Fibroblast of skin of scalp (primary cell): ENCODE measurements at regions not wholly inside any gene's neighbourhood (a gene's known extent, or its start where the extent isn't known, plus 50 kb on each side); places are given as distances from the start of the nearest gene placed in this dataset.
A peak's percentile ranks its signal among the peaks of the same experiment; 100 is the strongest.
"Not testable (repeated sequence)": the region's sequence is repeated elsewhere in the genome, so short reads cannot be mapped to it uniquely, and the experiment has no call there.

Experiments
- DNase-seq: peaks from one replicate; pipeline ENCODE4 v3.0.0-alpha.2; 2013

DNA sequence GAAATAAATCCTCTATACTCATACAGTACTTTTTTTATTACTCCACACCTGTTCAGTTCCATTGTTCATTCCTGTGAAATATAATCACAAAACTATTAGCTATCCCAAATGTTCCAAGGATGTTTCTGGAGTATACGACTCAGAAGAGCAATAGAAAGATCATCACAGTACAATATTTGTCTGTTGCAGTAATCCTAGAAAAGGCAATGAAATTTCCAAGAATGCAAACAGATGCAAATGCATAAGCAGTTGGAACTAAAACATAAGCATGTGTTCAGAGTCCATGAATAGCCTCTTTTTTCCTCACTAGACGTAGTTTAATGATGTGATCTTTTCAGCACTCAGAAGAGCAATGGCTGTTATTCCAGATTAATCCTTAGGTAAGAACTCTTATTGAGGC lies 55.2 kb downstream of the RTL3 start:
- no peak for DNase-seq

- peak; percentile 31 for DNase-seq
These were observed 63.1 kb downstream of the RTL3 start for GRCh38 chrX:78595901-78596502.

GRCh38 chrX:78593701-78594100 lies 65.4 kb downstream of the RTL3 start:
- no peak for DNase-seq

- DNase-seq, result no peak
These were observed 67.1 kb downstream of the RTL3 start for GRCh38 chrX:78592030-78592429.

DNA sequence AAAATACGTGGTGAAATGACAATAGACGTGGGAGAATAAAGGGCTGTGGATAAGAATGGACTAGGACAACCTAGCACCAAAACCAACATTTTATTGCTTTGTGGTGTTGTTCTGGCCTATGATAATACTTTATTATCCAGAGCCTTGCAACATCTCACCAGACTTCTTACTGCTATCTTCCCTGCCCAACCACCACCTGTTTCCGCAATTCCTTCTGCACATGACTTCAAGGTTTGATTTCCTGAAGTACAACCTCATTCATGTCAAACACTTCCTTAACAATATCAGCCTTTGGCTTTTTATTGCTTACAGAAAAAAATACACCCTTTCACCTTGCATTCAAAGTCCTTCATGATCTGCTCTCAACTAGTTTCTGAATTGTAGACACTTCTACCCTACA lies 84.8 kb downstream of the RTL3 start:
- DNase-seq, result no peak

DNA sequence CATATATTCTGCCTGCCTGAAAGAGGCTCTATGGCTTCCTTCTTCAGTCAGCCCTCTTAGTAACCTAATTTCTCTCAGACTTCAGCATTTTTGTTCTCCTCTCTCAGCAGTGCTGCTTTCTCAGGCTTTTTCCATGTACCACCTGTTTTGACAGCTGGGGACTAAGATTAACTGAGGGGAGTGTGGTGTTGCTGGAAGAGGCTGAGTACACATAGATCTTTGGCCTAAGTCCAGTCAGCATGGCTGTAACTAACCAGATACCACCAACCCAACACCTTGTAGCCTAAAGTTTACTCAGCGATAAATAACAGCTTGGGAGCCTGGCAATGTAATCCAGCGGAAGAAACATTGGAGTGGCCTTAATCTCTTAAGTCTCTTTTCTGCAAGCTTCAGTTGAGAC lies 85.5 kb downstream of the RTL3 start:
- DNase-seq, result no peak

GRCh38 chrX:78571849-78572248 lies 87.3 kb downstream of the RTL3 start:
- DNase-seq, result no peak

- no peak for DNase-seq
These were observed 103.6 kb downstream of the RTL3 start for GRCh38 chrX:78555401-78555980.

DNA sequence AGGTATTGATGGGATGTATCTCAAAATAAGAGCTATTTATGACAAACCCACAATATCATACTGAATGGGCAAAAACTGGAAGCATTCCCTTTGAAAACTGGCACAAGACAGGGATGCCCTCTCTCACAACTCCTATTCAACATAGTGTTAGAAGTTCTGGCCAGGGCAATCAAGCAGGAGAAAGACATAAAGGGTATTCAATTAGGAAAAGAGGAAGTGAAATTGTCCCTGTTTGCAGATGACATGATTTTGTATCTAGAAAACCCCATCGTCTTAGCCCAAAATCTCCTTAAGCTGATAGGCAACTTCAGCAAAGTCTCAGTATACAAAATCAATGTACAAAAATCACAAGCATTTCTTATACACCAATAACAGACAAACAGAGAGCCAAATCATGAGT lies 106.5 kb downstream of the RTL3 start:
- DNase-seq, result not testable (repeated sequence)

DNA sequence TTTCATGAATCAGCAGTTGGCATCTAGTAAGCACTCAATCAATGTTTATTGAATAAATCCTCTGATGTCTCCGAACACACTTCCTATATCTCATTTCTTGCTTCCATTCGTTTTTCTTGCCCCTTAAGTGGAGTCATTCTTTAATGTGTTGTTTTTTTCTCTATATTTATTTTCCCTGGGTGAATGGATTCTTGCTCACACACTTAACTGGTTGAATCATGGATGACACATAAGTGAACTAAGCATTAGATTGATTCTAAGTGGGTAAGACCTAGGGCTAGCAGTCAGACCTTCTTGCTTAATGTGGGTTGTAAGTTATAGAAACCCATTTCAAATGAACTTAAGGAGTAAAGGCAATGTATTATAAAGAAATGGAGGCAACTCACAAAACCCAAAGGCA lies 111.1 kb downstream of the RTL3 start:
- DNase-seq, result peak; percentile 14

DNA sequence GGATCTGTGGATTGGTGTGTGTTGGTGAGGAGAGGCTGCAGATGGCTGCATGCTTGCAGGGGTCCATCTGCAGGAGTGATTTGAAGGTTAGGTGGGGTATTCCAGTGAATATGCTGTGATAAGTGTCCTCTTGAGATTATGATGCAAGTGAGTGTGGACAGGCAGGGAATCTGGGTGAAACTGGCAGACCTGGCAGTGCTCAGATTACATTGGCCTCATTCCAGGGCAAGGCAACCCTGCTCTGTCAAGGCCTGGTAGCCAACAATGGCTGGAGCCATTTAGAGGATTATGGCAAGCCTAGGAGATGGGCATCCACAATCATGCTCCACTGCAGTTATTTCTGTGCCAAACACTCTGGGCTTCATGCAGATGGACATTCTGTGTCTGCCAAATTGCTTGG lies 113.9 kb downstream of the RTL3 start:
- no peak for DNase-seq

DNA sequence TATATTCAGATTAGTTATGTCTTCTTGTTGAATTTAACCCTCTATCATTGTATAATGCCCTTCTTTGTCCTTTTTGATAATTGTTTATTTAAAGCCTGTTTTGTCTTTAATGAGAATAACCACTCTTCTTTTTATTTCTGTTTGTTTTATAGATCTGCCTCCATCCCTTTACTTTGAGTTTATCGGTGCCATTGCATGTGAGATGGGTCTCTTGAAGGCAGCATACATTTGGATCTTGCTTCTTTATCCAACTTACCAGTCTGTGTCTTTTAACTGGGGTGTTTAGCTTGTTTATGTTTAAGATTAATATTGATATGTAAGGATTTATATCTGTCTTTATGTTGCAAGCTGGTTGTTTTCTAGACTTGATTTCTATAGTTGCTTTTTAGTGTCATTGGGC lies 115.8 kb downstream of the RTL3 start:
- no peak for DNase-seq

- no peak for DNase-seq
These were observed 119.0 kb downstream of the RTL3 start for GRCh38 chrX:78540171-78540570.

DNA sequence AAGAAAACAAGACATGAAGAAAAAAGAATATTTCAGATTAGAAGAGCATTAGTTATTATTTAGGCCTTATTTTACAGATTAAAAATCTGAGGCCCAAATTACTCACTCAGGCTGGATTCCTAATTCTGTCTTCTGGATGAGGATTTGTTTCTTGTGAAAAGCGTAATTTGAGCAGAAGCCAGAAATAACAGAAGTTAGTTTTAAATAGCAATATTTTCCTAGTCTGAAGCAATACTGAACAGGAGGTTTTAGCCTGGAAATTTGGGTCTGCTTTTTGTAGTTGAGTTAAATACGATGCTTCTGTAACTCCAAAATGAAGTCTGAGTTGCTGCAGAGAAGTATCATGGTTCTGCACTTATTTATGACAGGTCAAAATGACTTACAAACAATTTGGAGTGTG lies 124.9 kb downstream of the RTL3 start:
- DNase-seq, result no peak

GRCh38 chrX:78532363-78532762 lies 126.8 kb downstream of the RTL3 start:
- DNase-seq, result no peak

DNA sequence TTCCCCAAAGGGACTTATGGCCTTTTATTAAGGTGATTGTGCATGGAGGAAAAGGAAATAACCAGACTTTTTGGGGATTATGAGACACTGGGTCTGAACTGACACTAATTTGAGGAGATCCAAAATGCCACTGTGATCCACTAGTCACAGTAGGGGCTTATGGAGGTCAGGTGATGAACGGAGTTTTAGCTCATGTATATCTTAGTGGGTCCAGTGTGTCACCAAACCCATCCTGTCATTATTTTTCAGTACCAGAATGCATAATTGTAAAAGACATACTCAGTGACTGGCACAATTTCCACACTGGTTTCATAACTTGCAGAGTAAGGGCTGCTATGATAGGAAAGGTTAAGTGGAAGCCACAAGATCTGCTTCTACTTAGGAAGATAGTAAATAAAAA lies 131.3 kb downstream of the RTL3 start:
- DNase-seq, result no peak

GRCh38 chrX:78527263-78527662 lies 131.9 kb downstream of the RTL3 start:
- DNase-seq, result no peak

DNA sequence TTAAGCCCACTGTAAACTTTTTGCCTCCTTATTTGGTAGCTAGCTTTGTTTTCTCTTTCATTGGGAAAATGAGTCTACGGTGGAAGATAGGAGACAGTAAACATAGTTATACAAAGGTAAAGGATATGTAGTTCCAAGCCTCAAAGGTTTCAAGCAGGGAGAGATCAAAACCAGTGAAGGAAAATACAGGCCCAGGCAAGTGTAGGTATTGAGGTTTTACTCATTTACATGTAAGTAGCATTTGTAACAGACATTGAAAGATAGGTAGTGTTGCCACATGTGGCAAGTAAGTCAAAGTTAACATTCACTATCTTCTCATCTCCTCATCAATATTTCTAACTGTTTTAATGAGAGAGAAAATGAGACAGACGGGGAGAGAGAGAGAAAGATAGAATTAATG lies 136.5 kb downstream of the RTL3 start:
- no peak for DNase-seq

- no peak for DNase-seq
These were observed 142.0 kb downstream of the RTL3 start for GRCh38 chrX:78517124-78517523.

DNA sequence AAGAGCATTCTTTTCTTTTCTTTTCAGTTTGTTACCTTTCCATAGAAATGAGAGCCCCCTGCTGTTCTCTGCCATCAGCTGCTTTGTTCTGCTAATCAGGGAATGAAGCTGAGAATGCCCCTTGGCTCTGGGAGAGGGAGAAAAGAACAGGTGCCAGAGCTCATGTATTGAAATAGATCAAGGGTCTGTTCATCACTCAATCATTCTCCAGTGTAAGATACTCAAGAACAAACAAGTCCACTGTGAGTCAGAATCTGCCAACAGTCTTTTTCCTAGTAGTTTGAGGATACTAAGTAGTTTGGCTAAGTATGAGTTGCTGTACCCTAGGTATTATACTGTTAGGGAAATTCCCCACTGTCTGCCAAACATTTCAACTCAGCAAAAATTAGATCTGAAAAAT lies 144.3 kb downstream of the RTL3 start:
- DNase-seq, result no peak

- DNase-seq, result no peak
These were observed 145.0 kb downstream of the RTL3 start for GRCh38 chrX:78513971-78514738.

DNA sequence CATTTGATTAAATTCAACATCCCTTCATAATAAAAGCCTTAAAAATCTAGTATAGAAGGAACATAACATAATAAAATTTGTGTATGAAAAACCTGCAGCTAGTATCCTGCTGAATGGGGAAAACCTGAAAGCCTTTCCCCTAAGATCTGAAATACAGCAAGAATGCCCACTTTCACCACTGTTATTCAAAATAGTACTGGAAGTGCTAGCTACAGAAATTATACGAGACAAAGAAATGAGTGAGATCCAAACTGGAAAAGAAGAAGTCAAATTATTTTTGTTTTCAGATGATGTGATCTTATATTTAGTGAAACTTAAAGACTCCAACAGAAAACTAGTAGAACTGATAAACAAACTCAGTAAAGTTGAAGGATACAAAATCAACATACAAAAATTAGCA lies 152.9 kb downstream of the RTL3 start:
- no peak for DNase-seq

DNA sequence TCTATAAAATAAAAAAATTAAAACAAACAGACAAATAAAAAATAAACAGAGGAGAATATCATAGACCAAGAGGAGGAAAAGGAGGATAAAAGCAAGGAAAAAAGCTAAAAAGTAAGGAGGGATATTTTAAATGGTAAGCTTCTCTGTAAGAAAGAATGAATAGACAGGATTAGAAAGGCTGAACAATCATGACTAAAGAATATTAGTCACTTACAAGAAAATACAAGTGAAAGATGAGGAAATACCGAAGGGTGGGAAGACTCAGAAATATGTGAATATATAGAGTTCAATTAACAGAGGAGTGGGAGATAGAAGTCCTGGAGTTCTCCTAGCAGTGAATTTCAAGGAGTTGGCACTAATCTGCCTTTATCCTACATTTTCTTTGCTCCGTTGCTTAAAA lies 162.6 kb downstream of the RTL3 start:
- DNase-seq, result no peak

GRCh38 chrX:78493180-78493579 lies 165.8 kb upstream of the CYSLTR1 start:
- no peak for DNase-seq
